Mucosa of descending colon (tissue), 3 donors: ENCODE measurements at regions not wholly inside any gene's neighbourhood (a gene's known extent, or its start where the extent isn't known, plus 50 kb on each side); places are given as distances from the start of the nearest gene placed in this dataset.

Experiments used
- ATAC-seq: fragments of 200-7000 bp; cut with Tn5 transposase; one replicate; pipeline ENCODE4 v1.9.1; 2020; ENCODE audit warnings: mild to moderate bottlenecking, moderate library complexity
- DNase-seq, 3 donors: peaks; one replicate each; pipeline ENCODE4 v3.0.0-alpha.2; 2020
- H3K36me3 ChIP-seq: fragments of 200-600 bp; one replicate; pipeline ENCODE4 v1.8.0; 2021; ENCODE audit warnings: low read depth, mild to moderate bottlenecking
- H3K4me1 ChIP-seq: fragments of 200-600 bp; one replicate; pipeline ENCODE4 v1.8.0; 2021; ENCODE audit warnings: low read depth, mild to moderate bottlenecking
- H3K4me3 ChIP-seq: fragments of 200-600 bp; one replicate; pipeline ENCODE4 v1.8.0; 2021; ENCODE audit warnings: mild to moderate bottlenecking
- H3K9me3 ChIP-seq: fragments of 200-600 bp; one replicate; pipeline ENCODE4 v1.8.0; 2021; ENCODE audit warnings: mild to moderate bottlenecking
- CTCF ChIP-seq: fragments of 200-600 bp; IDR thresholded peaks from one replicate; pipeline ENCODE4 v1.8.0; 2022; ENCODE audit warnings: antibody characterized with exemption, mild to moderate bottlenecking
- intact Hi-C, 2 donors: fragments of 100-400 bp; cut with DNase I in 1 of 2; cut with micrococcal nuclease in 1 of 2; formaldehyde crosslinking; loops; one replicate each; pipeline versions ENCODE4 v1.11.0 to v1.11.1; 2022; cut with DNase I, micrococcal nuclease
- donor health status: DM: no; HTN: no; CAD: no; lungs with moderate emphysema.
- donor health status: DM: no; HTN: no; CAD: no.
- donor health status: DM: no; HTN: yes; CAD: no.

GRCh38 chr15:61519296-61519695, 290.2 kb upstream of the RORA start:
- TF ChIP-seq CTCF: no peak
- H3K4me3 ChIP-seq: no peak overlapping the region
- H3K9me3 ChIP-seq: no peaks in the 10 kb centered on the region
- H3K4me1 ChIP-seq: no peaks in the 10 kb centered on the region
- intact Hi-C loops: no loop called here
- ATAC-seq (no peak), DNase-seq (no peak)
- H3K36me3 ChIP-seq: no peaks in the 10 kb centered on the region

GRCh38 chr15:61518191-61518950, 289.3 kb upstream of the RORA start:
- H3K9me3 ChIP-seq: no peaks in the 10 kb centered on the region
- ATAC-seq: no peak

GRCh38 chr15:61517776-61518175, 288.7 kb upstream of the RORA start:
- Histone ChIP-seq H3K36me3 (no peaks in the 10 kb centered on the region), H3K9me3 (no peaks in the 10 kb centered on the region), H3K4me1 (no peaks in the 10 kb centered on the region), H3K4me3 (no peak overlapping the region)
- DNase-seq (no peak), ATAC-seq (no peak)
- no peak for TF ChIP-seq CTCF
- intact Hi-C loops: no loop called here

More at GRCh38 chr15:61518191-61518950, 289.3 kb upstream of the RORA start:
- Histone ChIP-seq H3K4me1 (no peaks in the 10 kb centered on the region), H3K4me3 (no peak overlapping the region), H3K36me3 (no peaks in the 10 kb centered on the region)
- intact Hi-C loops: no loop called here
- no peak for DNase-seq
- no peak for TF ChIP-seq CTCF

- Histone ChIP-seq H3K4me1 (no peaks in the 10 kb centered on the region), H3K9me3 (no peaks in the 10 kb centered on the region), H3K4me3 (no peak overlapping the region), H3K36me3 (no peaks in the 10 kb centered on the region)
- no peak for TF ChIP-seq CTCF
- intact Hi-C loops: no loop called here
- no peak for ATAC-seq
- no peak for DNase-seq
Measured at GRCh38 chr15:61517335-61517734, 288.2 kb upstream of the RORA start.

- Histone ChIP-seq H3K4me1 (no peaks in the 10 kb centered on the region), H3K36me3 (no peaks in the 10 kb centered on the region), H3K9me3 (no peaks in the 10 kb centered on the region), H3K4me3 (no peak overlapping the region)
- TF ChIP-seq CTCF: no peak
- DNase-seq: no peak
- intact Hi-C loops: no loop called here
- ATAC-seq: no peak
Measured at GRCh38 chr15:61511756-61512155, 282.7 kb upstream of the RORA start.
